Panc1 (cell line): ENCODE measurements at regions not wholly inside any gene's neighbourhood (a gene's known extent, or its start where the extent isn't known, plus 50 kb on each side); places are given as distances from the start of the nearest gene placed in this dataset.

Source experiments
- ATAC-seq: fragments of 200-7000 bp; cut with Tn5 transposase; 2 replicates; pipeline ENCODE4 v1.9.1; 2020; ENCODE audit warnings: mild to moderate bottlenecking, moderate library complexity
- BruUV-seq: library from RNA; stranded (reverse); fragments of 400-500 nt; replicated peaks from 2 replicates; lab custom pipeline; 2021; lab: Mats Ljungman, UMichigan
- CTCF ChIA-PET: fragments of 300-600 bp; sonication (Branson Sonifier 250); formaldehyde crosslinking; loops from one replicate; lab custom pipeline; 2022; ENCODE audit warnings: antibody characterized with exemption; lab: Charles Lee
- POLR2A ChIA-PET: fragments of 300-600 bp; sonication (Branson Sonifier 250); formaldehyde crosslinking; loops from one replicate; lab custom pipeline; 2022; ENCODE audit warnings: antibody characterized with exemption; lab: Charles Lee
- DNase-seq: peaks from one replicate; pipeline ENCODE4 v3.0.0-alpha.2; 2010; ENCODE audit warnings: low read depth, low spot score
- H3K27ac ChIP-seq: 2 replicates; pipeline ENCODE4 v1.5.1; 2011; ENCODE audit warnings: mild to moderate bottlenecking, low read length, inconsistent platforms
- H3K27me3 ChIP-seq: fragments of 200-500 bp; sonication (Bioruptor generic); 2 replicates; pipeline ENCODE4 v1.6.0; 2014; ENCODE audit warnings: low read length, inconsistent platforms; ENCODE audit not compliant: control insufficient read depth, insufficient read depth
- H3K36me3 ChIP-seq: fragments of 200-500 bp; sonication (Bioruptor generic); 2 replicates; pipeline ENCODE4 v1.5.1; 2014; ENCODE audit warnings: inconsistent platforms, mild to moderate bottlenecking, low read length, moderate library complexity; ENCODE audit not compliant: control insufficient read depth, insufficient read depth
- H3K4me1 ChIP-seq: 2 replicates; pipeline ENCODE4 v1.5.1; 2011; ENCODE audit warnings: inconsistent platforms, mild to moderate bottlenecking, low read length, moderate library complexity; ENCODE audit not compliant: control insufficient read depth, insufficient read depth
- H3K4me3 ChIP-seq, 2 experiments: 2 replicates each; pipeline ENCODE4 v1.5.1; 2011 to 2012; ENCODE audit warnings: low read depth in 2 of 2, low read length in 2 of 2, mild to moderate bottlenecking in 2 of 2, inconsistent platforms in 1 of 2, moderate library complexity in 1 of 2
- H3K9me3 ChIP-seq: fragments of 200-500 bp; sonication (Bioruptor generic); 2 replicates; pipeline ENCODE4 v1.5.1; 2014; ENCODE audit warnings: low read depth, mild to moderate bottlenecking, inconsistent platforms, low read length, moderate library complexity; ENCODE audit not compliant: control insufficient read depth, insufficient read depth
- POLR2AphosphoS5 ChIP-seq: IDR thresholded peaks from 2 replicates; pipeline ENCODE4 v1.6.1; 2012; ENCODE audit warnings: mild to moderate bottlenecking, low read depth, low read length, moderate library complexity
- SIN3A ChIP-seq: IDR thresholded peaks from 2 replicates; pipeline ENCODE4 v1.6.1; 2012; ENCODE audit warnings: low read depth, mild to moderate bottlenecking, low read length, moderate library complexity, borderline replicate concordance; ENCODE audit not compliant: insufficient read depth
- TCF7L2 ChIP-seq: IDR thresholded peaks from 2 replicates; pipeline ENCODE4 v1.6.1; 2011; ENCODE audit warnings: mild to moderate bottlenecking, low read depth, low read length, inconsistent platforms
- in situ Hi-C: cut with HindIII; loops from 2 replicates; pipeline ENCODE4 v1.10.0; 2016; ENCODE audit warnings: low sequenced_read_pairs, low pct_unique_long_range_greater_than_20kb
- intact Hi-C: fragments of 100-400 bp; cut with micrococcal nuclease; formaldehyde crosslinking; loops from one replicate; pipeline ENCODE4 v1.10.0; 2022; ENCODE audit not compliant: unreplicated experiment
- TF ChIP-seq, protein P1 (sequence below): fragments of 450-650 bp; IDR thresholded peaks from 2 replicates; pipeline ENCODE4 v1.5.1; 2017; ENCODE audit warnings: mild to moderate bottlenecking
- TF ChIP-seq, protein P2 (sequence below), 2 experiments: IDR thresholded peaks; 2 replicates each; pipeline ENCODE4 v1.6.1; 2011 to 2012; ENCODE audit warnings: low read depth in 2 of 2, control low read depth in 1 of 2, low read length in 1 of 2, mild to moderate bottlenecking in 1 of 2, moderate library complexity in 1 of 2; ENCODE audit not compliant: insufficient read depth in 1 of 2

DNA sequence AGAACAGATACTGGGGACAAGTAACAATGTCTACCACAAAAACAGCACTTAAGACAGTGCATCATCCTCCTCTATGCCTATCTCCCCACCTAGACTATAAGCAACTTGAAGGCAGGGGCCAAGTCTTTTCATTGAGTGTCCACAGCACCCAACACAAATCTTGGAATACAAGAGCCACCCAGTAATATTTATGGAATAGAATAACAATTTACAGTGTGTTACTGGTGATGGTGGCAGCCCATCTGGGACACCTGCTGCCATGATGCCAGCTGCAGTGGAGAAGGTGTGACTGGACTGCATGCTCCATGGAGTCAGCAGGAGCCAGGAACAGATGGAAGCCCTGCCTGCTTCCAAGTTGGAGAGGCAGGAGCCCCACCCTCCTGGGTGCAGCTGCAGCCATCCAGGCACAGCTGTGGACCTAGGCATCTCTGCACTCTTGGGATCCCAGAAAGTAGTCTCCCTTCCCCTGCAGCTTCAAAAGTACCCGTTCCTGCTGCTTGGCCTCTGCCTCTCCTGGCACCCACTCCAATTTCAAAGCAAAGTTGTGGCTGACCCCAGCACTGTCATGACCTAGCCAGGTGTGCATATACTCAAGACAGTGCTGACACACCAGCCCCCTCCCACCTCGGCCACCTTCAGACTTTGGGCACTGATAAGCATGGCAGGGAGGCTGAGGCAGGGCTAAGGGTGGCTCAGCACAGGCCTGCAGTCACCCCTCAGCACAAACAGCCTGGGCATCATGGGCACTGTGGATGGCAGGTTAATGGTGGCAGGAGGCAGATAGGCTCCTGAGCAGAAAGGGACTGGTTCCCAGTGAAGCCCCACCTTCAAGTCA lies 94.5 kb downstream of the TPRA1 start:
- CTCF ChIA-PET: no interaction called here
- TF ChIP-seq POLR2AphosphoS5: no peak
- TF ChIP-seq, protein P1, sequence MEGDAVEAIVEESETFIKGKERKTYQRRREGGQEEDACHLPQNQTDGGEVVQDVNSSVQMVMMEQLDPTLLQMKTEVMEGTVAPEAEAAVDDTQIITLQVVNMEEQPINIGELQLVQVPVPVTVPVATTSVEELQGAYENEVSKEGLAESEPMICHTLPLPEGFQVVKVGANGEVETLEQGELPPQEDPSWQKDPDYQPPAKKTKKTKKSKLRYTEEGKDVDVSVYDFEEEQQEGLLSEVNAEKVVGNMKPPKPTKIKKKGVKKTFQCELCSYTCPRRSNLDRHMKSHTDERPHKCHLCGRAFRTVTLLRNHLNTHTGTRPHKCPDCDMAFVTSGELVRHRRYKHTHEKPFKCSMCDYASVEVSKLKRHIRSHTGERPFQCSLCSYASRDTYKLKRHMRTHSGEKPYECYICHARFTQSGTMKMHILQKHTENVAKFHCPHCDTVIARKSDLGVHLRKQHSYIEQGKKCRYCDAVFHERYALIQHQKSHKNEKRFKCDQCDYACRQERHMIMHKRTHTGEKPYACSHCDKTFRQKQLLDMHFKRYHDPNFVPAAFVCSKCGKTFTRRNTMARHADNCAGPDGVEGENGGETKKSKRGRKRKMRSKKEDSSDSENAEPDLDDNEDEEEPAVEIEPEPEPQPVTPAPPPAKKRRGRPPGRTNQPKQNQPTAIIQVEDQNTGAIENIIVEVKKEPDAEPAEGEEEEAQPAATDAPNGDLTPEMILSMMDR: no peak
- no peak for TF ChIP-seq TCF7L2
- TF ChIP-seq, protein P2, sequence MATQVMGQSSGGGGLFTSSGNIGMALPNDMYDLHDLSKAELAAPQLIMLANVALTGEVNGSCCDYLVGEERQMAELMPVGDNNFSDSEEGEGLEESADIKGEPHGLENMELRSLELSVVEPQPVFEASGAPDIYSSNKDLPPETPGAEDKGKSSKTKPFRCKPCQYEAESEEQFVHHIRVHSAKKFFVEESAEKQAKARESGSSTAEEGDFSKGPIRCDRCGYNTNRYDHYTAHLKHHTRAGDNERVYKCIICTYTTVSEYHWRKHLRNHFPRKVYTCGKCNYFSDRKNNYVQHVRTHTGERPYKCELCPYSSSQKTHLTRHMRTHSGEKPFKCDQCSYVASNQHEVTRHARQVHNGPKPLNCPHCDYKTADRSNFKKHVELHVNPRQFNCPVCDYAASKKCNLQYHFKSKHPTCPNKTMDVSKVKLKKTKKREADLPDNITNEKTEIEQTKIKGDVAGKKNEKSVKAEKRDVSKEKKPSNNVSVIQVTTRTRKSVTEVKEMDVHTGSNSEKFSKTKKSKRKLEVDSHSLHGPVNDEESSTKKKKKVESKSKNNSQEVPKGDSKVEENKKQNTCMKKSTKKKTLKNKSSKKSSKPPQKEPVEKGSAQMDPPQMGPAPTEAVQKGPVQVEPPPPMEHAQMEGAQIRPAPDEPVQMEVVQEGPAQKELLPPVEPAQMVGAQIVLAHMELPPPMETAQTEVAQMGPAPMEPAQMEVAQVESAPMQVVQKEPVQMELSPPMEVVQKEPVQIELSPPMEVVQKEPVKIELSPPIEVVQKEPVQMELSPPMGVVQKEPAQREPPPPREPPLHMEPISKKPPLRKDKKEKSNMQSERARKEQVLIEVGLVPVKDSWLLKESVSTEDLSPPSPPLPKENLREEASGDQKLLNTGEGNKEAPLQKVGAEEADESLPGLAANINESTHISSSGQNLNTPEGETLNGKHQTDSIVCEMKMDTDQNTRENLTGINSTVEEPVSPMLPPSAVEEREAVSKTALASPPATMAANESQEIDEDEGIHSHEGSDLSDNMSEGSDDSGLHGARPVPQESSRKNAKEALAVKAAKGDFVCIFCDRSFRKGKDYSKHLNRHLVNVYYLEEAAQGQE (IDR thresholded peaks at IDR 0.05; ENCODE audit: insufficient read depth in 1 of 2, low read depth in 2 of 2, low read length in 1 of 2): no peak
- TF ChIP-seq SIN3A: no peak
- intact Hi-C loops (no loop called here), in situ Hi-C loops (no loop called here)
- 0 out of 2 replicates have a peak, but pooled peaks cover 2% of the 10 kb centered on the region for H3K27me3 ChIP-seq
- H3K4me1 ChIP-seq: no peaks in the 10 kb centered on the region
- H3K36me3 ChIP-seq: no peaks in the 10 kb centered on the region
- BruUV-seq: no TSS peak
- DNase-seq (no peak), ATAC-seq (no peak)
- no peak overlapping the region for H3K27ac ChIP-seq
- POLR2A ChIA-PET: no interaction called here
- peaks cover 5% of the 10 kb centered on the region; the same call in 1 of the 2 replicates for H3K9me3 ChIP-seq
- no peak overlapping the region for H3K4me3 ChIP-seq

DNA sequence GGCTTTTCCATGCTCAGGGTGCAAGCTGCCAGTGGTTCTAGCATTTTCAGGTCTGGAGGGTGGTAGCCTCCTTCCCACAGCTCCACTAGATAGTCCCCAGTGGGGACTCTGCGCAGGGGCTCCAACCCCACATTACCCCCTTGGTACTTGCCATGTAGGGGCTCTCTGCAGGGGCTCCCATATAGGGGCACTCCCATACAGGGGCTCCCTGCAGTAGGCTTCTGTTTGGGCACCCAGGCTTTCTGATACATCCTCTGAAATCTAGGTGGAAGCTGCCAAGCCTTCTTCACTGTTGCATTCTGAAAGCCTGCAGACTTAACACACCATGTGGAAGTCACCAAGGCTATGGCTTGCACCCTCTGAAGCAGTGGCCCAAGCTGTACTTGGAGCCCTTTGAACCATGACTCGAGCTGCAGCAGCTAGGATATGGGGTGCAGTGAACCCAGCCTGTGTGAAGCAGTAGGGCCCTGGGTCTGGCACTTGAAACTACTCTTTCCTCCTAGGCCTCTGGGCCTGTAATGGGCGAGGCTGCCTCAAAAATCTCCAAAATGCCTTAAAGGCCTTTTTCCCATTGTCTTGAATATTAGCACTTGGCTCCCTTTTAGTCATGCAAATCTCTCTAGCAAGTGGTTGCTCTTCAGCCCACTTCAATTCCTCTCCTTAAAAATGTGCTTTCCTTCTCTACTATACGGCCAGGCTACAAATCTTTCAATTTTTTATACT lies 96.4 kb downstream of the TPRA1 start:
- Histone ChIP-seq H3K27me3 (0 out of 2 replicates have a peak, but pooled peaks cover 2% of the 10 kb centered on the region), H3K36me3 (no peaks in the 10 kb centered on the region), H3K9me3 (no peaks in the 10 kb centered on the region), H3K27ac (no peak overlapping the region), H3K4me1 (no peaks in the 10 kb centered on the region), H3K4me3 (no peak overlapping the region)
- DNase-seq (no peak), ATAC-seq (no peak)
- POLR2A ChIA-PET: no interaction called here
- CTCF ChIA-PET: no interaction called here
- intact Hi-C loops: no loop called here
- TF ChIP-seq TCF7L2 (no peak), SIN3A (no peak), POLR2AphosphoS5 (no peak)
- TF ChIP-seq, protein P2 (IDR thresholded peaks at IDR 0.05; ENCODE audit: insufficient read depth in 1 of 2, low read depth in 2 of 2, low read length in 1 of 2): no peak
- TF ChIP-seq, protein P1: no peak
- in situ Hi-C loops: no loop called here
- no TSS peak for BruUV-seq
